Activated CD8-positive, alpha-beta memory T cell treated with anti-CD3 and anti-CD28 coated beads for 24 hours (primary cell): ENCODE measurements at regions not wholly inside any gene's neighbourhood (a gene's known extent, or its start where the extent isn't known, plus 50 kb on each side); places are given as distances from the start of the nearest gene placed in this dataset.
"Not testable (repeated sequence)": the region's sequence is repeated elsewhere in the genome, so short reads cannot be mapped to it uniquely, and the experiment has no call there.

Experiments
- DNase-seq: peaks from one replicate; pipeline ENCODE4 v3.0.0-alpha.2; 2020

DNA sequence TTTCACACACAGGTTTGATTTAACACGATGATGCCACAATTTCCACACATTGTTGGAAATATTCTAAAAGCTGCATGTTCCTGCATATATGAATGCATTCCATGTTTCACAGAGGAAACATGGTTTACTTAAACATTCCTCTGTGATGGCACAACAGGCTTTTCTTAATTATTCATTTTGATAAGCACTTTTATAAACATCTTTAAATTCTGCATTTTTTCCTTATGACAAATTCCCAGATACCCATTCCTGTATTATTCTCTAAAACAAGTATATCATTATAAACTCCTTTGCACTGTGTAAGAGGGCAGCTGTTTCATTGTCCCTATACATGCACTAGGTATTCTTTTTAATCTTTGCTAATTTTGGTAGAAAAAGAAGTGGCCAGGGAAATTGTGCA is 532.3 kb downstream of the SOX6 start:
- DNase-seq, result no peak

DNA sequence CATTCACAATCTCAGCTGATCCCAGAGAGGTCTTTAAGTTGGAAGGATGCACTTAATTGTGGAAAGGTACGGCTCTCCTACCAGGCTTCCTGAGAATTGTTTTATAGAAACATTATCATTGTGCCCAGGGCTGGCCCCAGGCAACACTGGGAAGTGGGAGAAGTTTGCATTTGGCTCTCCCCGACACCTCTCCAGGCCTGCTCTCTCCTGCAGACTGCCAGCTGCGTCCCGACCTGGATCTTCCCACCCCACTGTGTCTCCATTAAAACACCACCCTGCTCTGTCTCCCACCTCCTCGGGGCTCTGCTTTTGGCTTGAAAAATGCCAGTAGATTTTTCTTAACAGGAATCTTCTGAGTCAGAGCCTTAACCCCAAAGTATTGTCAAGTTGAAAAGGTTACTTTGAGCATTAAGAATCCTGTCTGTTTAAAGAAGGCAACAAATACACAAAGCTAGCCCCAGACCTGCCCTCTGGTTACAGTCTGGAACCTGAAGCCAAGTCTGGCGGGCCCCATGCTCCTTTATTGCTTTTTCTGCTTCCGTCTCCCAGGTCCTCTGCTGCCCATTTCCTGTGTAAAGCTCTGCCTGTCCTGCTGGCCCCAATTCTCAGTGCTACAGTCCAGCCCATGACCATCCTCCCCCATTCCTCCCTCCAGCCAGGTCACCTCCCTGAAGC is 530.2 kb downstream of the SOX6 start:
- no peak for DNase-seq

DNA sequence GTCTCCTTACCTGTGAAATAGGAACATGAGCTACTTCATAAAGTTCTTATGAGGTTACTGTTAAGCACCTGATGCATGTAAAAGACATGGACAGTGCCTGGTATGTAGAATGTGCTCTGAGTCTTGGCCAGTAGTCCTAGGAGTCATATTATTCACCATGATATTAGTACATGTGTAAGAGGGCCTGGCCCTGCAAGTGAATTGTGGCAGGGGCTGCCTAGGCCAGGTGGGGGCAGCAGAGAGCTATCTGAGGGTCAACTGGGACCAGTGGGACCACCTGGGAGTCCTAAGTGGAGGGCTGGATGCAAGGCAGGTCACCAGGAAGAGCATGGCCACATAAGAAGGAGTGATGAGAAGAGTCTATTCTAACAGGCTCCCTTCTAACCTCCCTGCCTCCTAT is 529.5 kb downstream of the SOX6 start:
- no peak for DNase-seq

DNA sequence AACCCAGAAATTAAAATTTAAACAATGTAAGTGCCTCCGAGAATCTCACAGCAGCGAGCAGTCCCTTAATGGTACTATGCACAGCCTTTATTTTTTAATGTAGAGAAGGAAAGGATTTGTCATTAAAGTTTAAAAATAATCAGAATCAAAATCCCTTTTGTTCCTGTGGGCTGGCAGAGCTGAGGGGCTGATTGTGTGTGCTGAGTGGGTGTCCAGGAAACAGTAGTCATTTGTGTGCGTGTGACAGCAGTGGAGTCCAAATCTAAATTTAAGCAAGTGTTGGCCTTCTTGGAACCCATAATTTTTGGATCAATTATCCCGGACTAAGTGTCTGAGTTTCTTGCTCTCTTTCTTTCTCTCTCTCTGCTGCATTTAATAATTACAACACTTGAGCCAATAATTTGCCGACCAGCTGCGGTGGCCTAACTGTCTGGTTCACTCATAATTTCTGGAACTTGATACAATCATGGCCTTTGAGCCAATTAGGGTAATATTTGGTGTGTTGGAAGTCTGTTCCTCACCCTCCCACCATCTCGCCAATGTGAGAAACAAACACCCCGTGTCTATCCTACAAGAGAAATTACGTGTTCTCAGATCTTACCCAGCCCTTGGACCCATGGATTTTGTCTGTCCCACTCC is 528.0 kb downstream of the SOX6 start:
- DNase-seq, result no peak

GRCh38 chr11:15829312-15829711 is 527.0 kb downstream of the SOX6 start:
- no peak for DNase-seq

DNA sequence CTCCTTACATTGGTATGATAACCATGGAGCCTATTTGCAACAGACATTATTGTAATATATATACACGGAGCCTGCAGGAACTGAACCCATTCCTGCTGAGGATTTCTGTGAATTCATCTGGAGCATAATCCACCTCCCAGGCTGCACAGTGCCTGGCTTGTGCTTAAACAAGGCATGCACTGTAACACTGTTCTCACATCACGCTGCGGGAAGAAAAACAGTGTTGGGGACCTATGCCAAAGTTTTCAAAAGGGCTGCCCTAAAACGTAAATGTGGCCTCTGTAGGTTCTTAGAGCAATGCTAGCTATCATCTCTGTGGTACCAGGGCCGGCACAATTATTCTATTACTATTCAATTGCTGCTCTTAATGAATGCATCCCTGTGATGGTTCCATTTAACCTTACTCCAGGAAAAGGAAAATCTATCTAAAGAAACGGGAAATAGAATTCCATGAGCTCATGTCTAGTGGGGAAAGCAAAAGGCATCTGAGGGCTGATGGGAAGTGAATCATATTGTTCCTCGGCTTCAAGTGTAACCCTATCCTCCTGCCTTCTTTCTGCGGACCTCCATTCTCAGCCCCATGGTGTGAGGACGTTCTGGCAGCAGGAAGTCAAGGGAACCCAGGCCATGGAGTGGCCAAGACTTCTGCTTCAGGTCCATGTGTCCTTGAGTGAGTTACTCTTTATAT is 525.5 kb downstream of the SOX6 start:
- no peak for DNase-seq

- no peak for DNase-seq
These were observed 520.4 kb downstream of the SOX6 start for GRCh38 chr11:15835788-15836411.

GRCh38 chr11:15836795-15837194 is 519.6 kb downstream of the SOX6 start:
- no peak for DNase-seq

DNA sequence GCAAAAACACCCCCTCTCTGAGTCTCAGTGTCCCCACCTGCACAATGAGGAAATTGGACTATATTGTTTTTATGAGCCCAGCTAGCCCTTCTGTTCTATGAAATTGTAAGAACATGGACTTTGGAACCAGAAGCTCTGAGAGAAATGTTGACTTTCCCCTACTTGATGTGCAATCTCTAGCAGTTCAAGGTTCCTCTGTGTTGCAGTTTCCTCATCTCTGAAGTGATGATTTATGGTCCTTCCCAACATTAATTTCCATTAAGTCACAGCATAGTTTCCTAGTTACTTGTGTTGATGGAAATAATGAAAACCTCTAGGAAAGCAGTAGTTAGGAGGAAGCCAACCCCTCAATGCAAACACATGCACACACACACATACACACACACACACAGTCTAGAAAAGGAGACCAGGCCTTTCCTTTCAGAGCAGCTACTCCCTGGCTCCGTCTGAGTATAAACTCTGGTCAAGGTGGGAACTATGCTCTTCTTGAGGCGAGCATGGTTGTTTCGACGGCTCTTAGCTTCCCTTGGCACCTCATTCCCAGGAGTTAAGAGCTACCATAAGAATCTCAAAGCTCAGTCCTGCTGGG is 518.4 kb downstream of the SOX6 start:
- DNase-seq, result no peak

GRCh38 chr11:15839061-15839460 is 517.3 kb downstream of the SOX6 start:
- no peak for DNase-seq

GRCh38 chr11:15840966-15841365 is 515.4 kb downstream of the SOX6 start:
- DNase-seq, result no peak

- DNase-seq, result no peak
These were observed 514.2 kb downstream of the SOX6 start for GRCh38 chr11:15841931-15842740.

DNA sequence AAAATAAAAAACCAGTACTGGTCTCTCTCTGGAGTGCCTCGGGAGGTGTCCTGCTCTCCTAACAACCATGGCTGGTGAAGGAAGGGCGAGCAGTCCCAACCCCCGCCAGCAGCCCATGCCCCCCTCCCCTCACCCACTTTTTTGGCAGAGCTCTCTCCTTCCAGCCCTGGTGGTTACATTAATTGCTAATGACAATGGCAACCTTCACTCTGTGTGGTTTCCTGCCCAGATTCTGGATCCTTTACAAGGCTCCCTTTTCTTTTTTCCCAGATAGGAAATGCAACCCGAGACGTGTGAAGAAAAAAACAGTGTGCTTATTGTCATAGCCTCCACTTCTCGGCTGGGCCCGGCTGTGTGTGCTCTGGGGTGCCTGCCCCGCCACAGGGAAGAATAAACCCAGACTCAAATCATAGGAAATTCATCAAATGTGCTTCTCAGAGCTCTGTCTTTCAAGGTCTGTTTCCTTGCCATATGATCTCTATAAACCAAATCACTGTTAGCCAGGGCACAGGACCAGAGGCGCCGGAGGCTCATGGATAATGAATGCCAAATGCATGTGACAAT is 513.0 kb downstream of the SOX6 start:
- no peak for DNase-seq

DNA sequence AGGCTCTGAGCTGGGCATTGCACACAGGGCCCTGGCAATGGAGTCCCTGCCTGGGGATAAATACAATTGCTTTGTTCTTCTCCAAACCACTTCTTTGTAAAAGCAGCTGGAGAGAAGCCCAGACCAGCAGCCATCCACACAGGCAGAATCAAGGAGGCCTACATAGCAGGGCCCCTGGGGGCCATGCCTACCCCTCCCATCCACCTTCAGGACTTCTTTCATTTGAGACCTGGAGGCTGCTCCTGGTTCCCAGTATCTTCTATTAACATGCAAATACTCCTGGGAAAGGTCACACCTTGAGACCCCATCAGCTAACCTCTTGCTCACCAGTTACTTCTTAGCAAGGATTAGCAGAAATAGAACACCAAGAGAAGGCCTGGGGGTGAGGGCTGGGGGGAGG is 511.1 kb downstream of the SOX6 start:
- no peak for DNase-seq

DNA sequence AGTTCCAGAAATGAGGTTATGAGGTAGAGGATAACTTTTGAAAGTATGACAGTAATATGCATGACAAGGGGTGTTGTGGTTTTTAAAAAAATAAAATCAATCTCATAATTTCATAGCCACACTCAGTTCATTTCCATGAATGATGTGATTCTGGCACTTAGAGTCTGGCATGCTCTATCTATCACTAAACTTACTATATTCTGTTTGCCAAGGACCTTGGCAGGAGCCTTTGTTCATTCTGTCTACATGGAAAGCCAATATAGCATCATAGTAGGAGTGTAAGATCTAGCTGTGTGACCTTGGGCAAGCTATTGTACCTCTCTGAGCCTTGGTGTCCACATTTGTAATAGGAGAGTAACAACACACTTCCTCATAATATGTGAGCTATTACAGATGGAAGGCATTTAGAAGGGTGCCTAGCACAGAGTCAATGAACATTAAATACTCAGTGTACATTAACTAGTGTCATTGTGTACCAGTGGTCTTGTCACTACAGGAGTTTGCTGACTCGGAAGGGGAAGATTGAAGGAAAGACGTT is 507.6 kb downstream of the SOX6 start:
- DNase-seq, result no peak

DNA sequence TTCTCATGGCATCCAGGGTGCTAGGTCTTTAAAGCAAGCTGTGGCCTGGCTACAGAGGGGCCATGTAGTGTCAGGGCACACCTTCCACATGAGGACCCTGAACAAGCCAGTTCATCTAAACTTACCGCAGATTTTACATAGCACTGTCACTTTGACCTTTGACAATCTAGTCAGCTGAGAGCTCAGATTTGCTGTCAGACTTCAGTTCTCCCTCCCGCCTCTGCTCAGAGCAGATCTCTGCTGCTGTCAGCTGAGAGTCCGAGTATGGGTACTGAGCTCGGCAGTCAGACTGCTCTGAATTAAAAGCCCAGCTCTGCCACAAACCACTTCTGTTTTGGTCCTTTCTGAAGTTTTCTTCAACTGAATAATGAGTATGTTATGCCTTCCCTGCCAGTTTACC is 507.1 kb downstream of the SOX6 start:
- no peak for DNase-seq

- not testable (repeated sequence) for DNase-seq
These were observed 506.0 kb downstream of the SOX6 start for GRCh38 chr11:15850335-15850734.

GRCh38 chr11:15851051-15851498 is 505.3 kb downstream of the SOX6 start:
- DNase-seq, result no peak

- DNase-seq, result no peak
These were observed 504.2 kb downstream of the SOX6 start for GRCh38 chr11:15852179-15852578.

GRCh38 chr11:15854245-15854644 is 502.1 kb downstream of the SOX6 start:
- DNase-seq, result no peak

DNA sequence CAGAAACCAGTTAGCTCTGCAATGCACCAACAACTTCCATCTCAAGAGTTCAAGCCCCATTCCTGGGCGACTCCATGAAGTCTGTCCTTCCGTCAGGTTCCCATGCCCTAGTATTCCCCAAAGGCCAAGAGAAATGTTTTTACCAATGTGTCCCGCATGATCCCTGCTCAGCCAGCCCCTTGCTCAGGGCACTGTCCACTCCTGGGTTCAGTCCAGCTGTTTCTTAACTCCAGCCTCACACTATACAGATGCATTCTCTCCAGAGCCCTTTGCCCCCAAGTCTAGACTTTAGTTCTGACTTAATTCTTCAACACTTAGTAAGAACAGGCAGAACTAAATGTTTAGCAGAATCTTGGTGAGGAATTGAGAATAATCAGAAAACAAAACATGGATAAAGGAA is 497.5 kb downstream of the SOX6 start:
- no peak for DNase-seq

DNA sequence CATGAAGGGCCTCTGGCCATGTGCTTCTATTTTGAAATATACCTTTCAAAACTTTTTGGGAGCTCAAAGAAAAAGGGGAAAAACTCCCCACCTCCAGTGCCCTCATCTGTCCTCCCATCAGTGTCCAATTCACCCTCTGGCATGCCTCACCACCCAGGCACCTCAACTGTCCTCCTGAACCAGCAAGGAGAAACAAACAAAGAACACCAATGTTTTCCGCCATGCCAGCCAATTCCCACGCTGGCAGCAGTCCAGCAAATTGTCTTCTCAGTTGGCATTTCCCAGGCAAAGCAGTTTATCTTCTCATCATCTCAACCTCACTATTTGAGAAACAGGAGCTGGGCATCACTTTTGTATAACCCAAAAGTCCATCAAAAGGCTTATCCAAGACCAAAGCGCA is 496.9 kb downstream of the SOX6 start:
- no peak for DNase-seq
